GM06990 (cell line): ENCODE measurements at regions not wholly inside any gene's neighbourhood (a gene's known extent, or its start where the extent isn't known, plus 50 kb on each side); places are given as distances from the start of the nearest gene placed in this dataset.
"Not testable (repeated sequence)": the region's sequence is repeated elsewhere in the genome, so short reads cannot be mapped to it uniquely, and the experiment has no call there.

Experiments used
- DNase-seq: peaks from one replicate; pipeline ENCODE4 v3.0.0-alpha.2; 2011; ENCODE audit not compliant: insufficient read length; ENCODE audit errors: extremely low read depth
- H3K27me3 ChIP-seq: replicated peaks from 2 replicates; pipeline ENCODE4 v1.6.0; 2011; ENCODE audit warnings: low read length; ENCODE audit not compliant: control insufficient read depth, insufficient read depth
- H3K36me3 ChIP-seq: 2 replicates; pipeline ENCODE4 v1.5.1; 2011; ENCODE audit warnings: low read length; ENCODE audit not compliant: control insufficient read depth, insufficient read depth
- H3K4me3 ChIP-seq: replicated peaks from 2 replicates; pipeline ENCODE4 v1.5.1; 2011; ENCODE audit warnings: low read depth, mild to moderate bottlenecking, control low read depth, low read length
- CTCF ChIP-seq: IDR thresholded peaks from 2 replicates; pipeline ENCODE4 v1.5.1; 2011; ENCODE audit warnings: low read length, control low read depth, mild to moderate bottlenecking, inconsistent platforms; ENCODE audit not compliant: insufficient read depth, poor library complexity, severe bottlenecking

GRCh38 chr15:89018207-89018606, 70.0 kb upstream of the ABHD2 start:
- H3K36me3 ChIP-seq = no peaks in the 10 kb centered on the region
- DNase-seq = no peak
- H3K4me3 ChIP-seq = no peak overlapping the region
- no peak for TF ChIP-seq CTCF
- H3K27me3 ChIP-seq = no peaks in the 10 kb centered on the region; the same call in 1 of the 2 replicates

GRCh38 chr15:89019436-89019835, 68.8 kb upstream of the ABHD2 start:
- Histone ChIP-seq H3K36me3 (no peaks in the 10 kb centered on the region), H3K27me3 (no peaks in the 10 kb centered on the region; the same call in 1 of the 2 replicates), H3K4me3 (no peak overlapping the region)
- no peak for TF ChIP-seq CTCF
- DNase-seq = no peak

- no peaks in the 10 kb centered on the region for H3K36me3 ChIP-seq
- no peak for DNase-seq
- TF ChIP-seq CTCF = no peak
- no peak overlapping the region for H3K4me3 ChIP-seq
- no peaks in the 10 kb centered on the region; the same call in 1 of the 2 replicates for H3K27me3 ChIP-seq
Measured at GRCh38 chr15:89021224-89021623, 67.0 kb upstream of the ABHD2 start.

GRCh38 chr15:89021886-89022285, 66.4 kb upstream of the ABHD2 start:
- not testable (repeated sequence) for DNase-seq, H3K36me3 ChIP-seq, H3K27me3 ChIP-seq, H3K4me3 ChIP-seq

GRCh38 chr15:89023311-89023961, 64.8 kb upstream of the ABHD2 start:
- TF ChIP-seq CTCF = no peak
- no peak for DNase-seq
- Histone ChIP-seq H3K4me3 (no peak overlapping the region), H3K27me3 (no peaks in the 10 kb centered on the region), H3K36me3 (no peaks in the 10 kb centered on the region)

- DNase-seq = no peak
- no peaks in the 10 kb centered on the region for H3K36me3 ChIP-seq
- H3K4me3 ChIP-seq = no peak overlapping the region
- no peak for TF ChIP-seq CTCF
- no peaks in the 10 kb centered on the region for H3K27me3 ChIP-seq
Measured at GRCh38 chr15:89024418-89024817, 63.8 kb upstream of the ABHD2 start.
